Mesendoderm (in vitro differentiated cells): ENCODE measurements at regions not wholly inside any gene's neighbourhood (a gene's known extent, or its start where the extent isn't known, plus 50 kb on each side); places are given as distances from the start of the nearest gene placed in this dataset.

Experiments used
- DNase-seq: peaks from one replicate; pipeline ENCODE4 v3.0.0; 2013
- H2AK5ac ChIP-seq: 2 replicates; pipeline ENCODE4 v1.6.1; 2013; ENCODE audit warnings: low read length, inconsistent platforms
- H2BK120ac ChIP-seq: 2 replicates; pipeline ENCODE4 v1.6.1; 2013; ENCODE audit warnings: low read depth, mild to moderate bottlenecking, low read length, moderate library complexity, mixed read lengths
- H2BK15ac ChIP-seq: replicated peaks from 2 replicates; pipeline ENCODE4 v1.6.1; 2013; ENCODE audit warnings: low read depth, mild to moderate bottlenecking, moderate library complexity
- H2BK5ac ChIP-seq: 2 replicates; pipeline ENCODE4 v1.6.1; 2013; ENCODE audit warnings: low read length, inconsistent platforms
- H3K18ac ChIP-seq: 2 replicates; pipeline ENCODE4 v1.6.1; 2013; ENCODE audit warnings: mild to moderate bottlenecking, low read length, mixed read lengths
- H3K23ac ChIP-seq: one replicate; pipeline ENCODE4 v1.6.1; 2013; ENCODE audit warnings: low read length
- H3K27ac ChIP-seq: 2 replicates; pipeline ENCODE4 v1.5.1; 2013; ENCODE audit warnings: low read depth, mild to moderate bottlenecking, inconsistent platforms, low read length, moderate library complexity
- H3K27me3 ChIP-seq: 2 replicates; pipeline ENCODE4 v1.6.1; 2013; ENCODE audit warnings: low read length, control low read depth, mild to moderate bottlenecking, inconsistent platforms; ENCODE audit not compliant: insufficient read depth, poor library complexity
- H3K36me3 ChIP-seq: 2 replicates; pipeline ENCODE4 v1.6.1; 2013; ENCODE audit warnings: low read length, inconsistent platforms; ENCODE audit not compliant: control insufficient read depth, insufficient read depth
- H3K4ac ChIP-seq: one replicate; pipeline ENCODE4 v1.6.1; 2013; ENCODE audit warnings: low read depth, mild to moderate bottlenecking, low read length, moderate library complexity
- H3K4me1 ChIP-seq: 2 replicates; pipeline ENCODE4 v1.6.1; 2013; ENCODE audit warnings: low read depth, low read length, inconsistent platforms; ENCODE audit not compliant: control insufficient read depth
- H3K4me2 ChIP-seq: 2 replicates; pipeline ENCODE4 v1.6.1; 2013; ENCODE audit warnings: low read length
- H3K4me3 ChIP-seq: 2 replicates; pipeline ENCODE4 v1.5.1; 2013; ENCODE audit warnings: mild to moderate bottlenecking, low read length
- H3K56ac ChIP-seq: one replicate; pipeline ENCODE4 v1.6.1; 2013; ENCODE audit warnings: low read length
- H3K79me1 ChIP-seq: 2 replicates; pipeline ENCODE4 v1.6.1; 2013; ENCODE audit warnings: low read length, inconsistent platforms
- H3K79me2 ChIP-seq: 2 replicates; pipeline ENCODE4 v1.6.1; 2013; ENCODE audit warnings: mild to moderate bottlenecking, low read length; ENCODE audit not compliant: control insufficient read depth, insufficient read depth
- H3K9ac ChIP-seq: 2 replicates; pipeline ENCODE4 v1.6.1; 2013; ENCODE audit warnings: low read length, inconsistent platforms
- H4K5ac ChIP-seq: one replicate; pipeline ENCODE4 v1.6.1; 2013; ENCODE audit warnings: low read length
- H4K8ac ChIP-seq: one replicate; pipeline ENCODE4 v1.6.1; 2013; ENCODE audit warnings: low read depth, mild to moderate bottlenecking, control low read depth, low read length, moderate library complexity
- whole genome bisulfite sequencing: extraction: QIAGEN DNeasy Blood & Tissue Kit; methylation state at CpG from one replicate; pipeline ENCODE4 v1.1.7; 2013; ENCODE audit warnings: low lambda C conversion rate, missing lambda C conversion rate; ENCODE audit not compliant: insufficient coverage; ENCODE audit errors: extremely low coverage; 5-methylcytosine and 5-hydroxymethylcytosine counted together

DNA sequence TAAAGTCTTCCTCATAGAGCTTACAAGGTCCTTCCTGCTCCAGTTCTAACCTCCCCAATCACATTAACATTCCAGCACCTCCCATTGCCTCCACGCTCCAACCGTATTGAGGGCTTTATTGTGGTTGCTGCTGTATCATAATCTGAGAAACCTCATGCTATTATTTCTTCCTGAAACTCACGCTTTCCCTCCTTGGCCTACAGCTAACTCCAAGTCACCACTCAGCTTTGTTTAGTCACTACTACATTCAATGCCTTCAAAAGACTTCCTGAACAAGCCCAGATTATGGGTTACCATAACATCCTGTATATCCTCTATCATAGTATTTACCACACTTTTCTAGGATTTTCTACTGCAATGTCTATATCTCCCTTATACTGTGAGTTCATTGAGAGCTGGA is 230.4 kb downstream of the IKZF2 start:
- H2AK5ac ChIP-seq, result no peak overlapping the region
- no peak overlapping the region for H4K5ac ChIP-seq
- no peak overlapping the region for H3K4me2 ChIP-seq
- H4K8ac ChIP-seq, result no peak overlapping the region
- H3K4me3 ChIP-seq, result no peak overlapping the region
- H3K18ac ChIP-seq, result no peak overlapping the region
- peaks cover 4% of the 10 kb centered on the region for H3K4me1 ChIP-seq
- H3K27me3 ChIP-seq, result no peaks in the 10 kb centered on the region
- H3K4ac ChIP-seq, result no peak overlapping the region
- H3K79me2 ChIP-seq, result no peaks in the 10 kb centered on the region
- no peak overlapping the region for H3K9ac ChIP-seq
- WGBS, result no CpG with 5 or more reads among the region's 3 CpGs
- no peak overlapping the region for H2BK15ac ChIP-seq
- no peaks in the 10 kb centered on the region for H3K36me3 ChIP-seq
- no peak overlapping the region for H3K56ac ChIP-seq
- H3K23ac ChIP-seq, result no peak overlapping the region
- no peak overlapping the region for H3K27ac ChIP-seq
- H2BK120ac ChIP-seq, result no peak overlapping the region
- no peak for DNase-seq
- H2BK5ac ChIP-seq, result no peak overlapping the region
- no peaks in the 10 kb centered on the region for H3K79me1 ChIP-seq

GRCh38 chr2:212919238-212919637 is 232.2 kb downstream of the IKZF2 start:
- no peak overlapping the region for H2BK120ac ChIP-seq
- no peaks in the 10 kb centered on the region for H3K27me3 ChIP-seq
- no peaks in the 10 kb centered on the region for H3K79me1 ChIP-seq
- H2BK5ac ChIP-seq, result no peak overlapping the region
- H3K9ac ChIP-seq, result no peak overlapping the region
- no peak overlapping the region for H3K4me3 ChIP-seq
- H3K4me2 ChIP-seq, result no peak overlapping the region
- H4K8ac ChIP-seq, result no peak overlapping the region
- no peak overlapping the region for H2AK5ac ChIP-seq
- H3K27ac ChIP-seq, result no peak overlapping the region
- H3K4ac ChIP-seq, result no peak overlapping the region
- H3K36me3 ChIP-seq, result no peaks in the 10 kb centered on the region
- no peak overlapping the region for H3K23ac ChIP-seq
- peaks cover 4% of the 10 kb centered on the region for H3K4me1 ChIP-seq
- DNase-seq, result peak; percentile 48
- no peak overlapping the region for H2BK15ac ChIP-seq
- H4K5ac ChIP-seq, result no peak overlapping the region
- no CpG with 5 or more reads among the region's 2 CpGs for WGBS
- H3K56ac ChIP-seq, result no peak overlapping the region
- H3K18ac ChIP-seq, result no peak overlapping the region
- no peaks in the 10 kb centered on the region for H3K79me2 ChIP-seq

DNA sequence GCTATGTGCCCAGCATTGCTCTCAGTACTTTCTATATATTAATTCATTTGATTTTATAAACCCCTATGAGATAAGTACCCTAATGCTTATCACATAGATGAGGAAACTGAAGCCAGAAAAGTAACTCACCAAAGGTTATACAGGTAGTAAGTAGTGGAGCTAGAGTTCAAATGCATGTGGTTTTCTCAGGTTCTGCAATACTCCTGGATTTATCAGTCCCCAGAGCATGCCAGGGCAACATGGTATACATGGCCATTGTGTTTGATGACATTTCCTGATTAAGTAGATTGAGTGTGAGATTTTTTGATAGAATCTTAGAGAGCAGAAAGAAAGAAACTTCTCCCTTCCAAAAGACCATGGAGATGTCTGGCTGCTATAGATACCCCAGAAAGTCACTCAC is 233.1 kb downstream of the IKZF2 start:
- H3K79me2 ChIP-seq, result no peaks in the 10 kb centered on the region
- peaks cover 4% of the 10 kb centered on the region for H3K4me1 ChIP-seq
- no peak for DNase-seq
- H4K5ac ChIP-seq, result no peak overlapping the region
- no peak overlapping the region for H3K9ac ChIP-seq
- H2BK120ac ChIP-seq, result no peak overlapping the region
- no peak overlapping the region for H2BK15ac ChIP-seq
- H3K18ac ChIP-seq, result no peak overlapping the region
- H2AK5ac ChIP-seq, result no peak overlapping the region
- H3K36me3 ChIP-seq, result no peaks in the 10 kb centered on the region
- H3K79me1 ChIP-seq, result no peaks in the 10 kb centered on the region
- H3K23ac ChIP-seq, result no peak overlapping the region
- no peaks in the 10 kb centered on the region for H3K27me3 ChIP-seq
- no peak overlapping the region for H3K27ac ChIP-seq
- H3K4me3 ChIP-seq, result no peak overlapping the region
- no peak overlapping the region for H2BK5ac ChIP-seq
- no peak overlapping the region for H3K4ac ChIP-seq
- no peak overlapping the region for H3K4me2 ChIP-seq
- no peak overlapping the region for H3K56ac ChIP-seq
- H4K8ac ChIP-seq, result no peak overlapping the region

GRCh38 chr2:212915121-212915782 is 236.2 kb downstream of the IKZF2 start:
- Histone ChIP-seq H3K4me3 (no peak overlapping the region), H3K79me2 (no peaks in the 10 kb centered on the region), H3K27ac (no peak overlapping the region), H3K4me1 (peaks cover 4% of the 10 kb centered on the region), H2BK15ac (no peak overlapping the region), H3K4ac (no peak overlapping the region), H4K8ac (no peak overlapping the region), H3K4me2 (no peak overlapping the region), H3K23ac (no peak overlapping the region), H4K5ac (no peak overlapping the region), H3K56ac (no peak overlapping the region), H2BK5ac (no peak overlapping the region), H2AK5ac (no peak overlapping the region), H3K27me3 (no peaks in the 10 kb centered on the region), H2BK120ac (no peak overlapping the region), H3K18ac (no peak overlapping the region), H3K79me1 (no peaks in the 10 kb centered on the region), H3K9ac (no peak overlapping the region), H3K36me3 (no peaks in the 10 kb centered on the region)
- WGBS, result no CpG with 5 or more reads among the region's 4 CpGs
- no peak for DNase-seq

DNA sequence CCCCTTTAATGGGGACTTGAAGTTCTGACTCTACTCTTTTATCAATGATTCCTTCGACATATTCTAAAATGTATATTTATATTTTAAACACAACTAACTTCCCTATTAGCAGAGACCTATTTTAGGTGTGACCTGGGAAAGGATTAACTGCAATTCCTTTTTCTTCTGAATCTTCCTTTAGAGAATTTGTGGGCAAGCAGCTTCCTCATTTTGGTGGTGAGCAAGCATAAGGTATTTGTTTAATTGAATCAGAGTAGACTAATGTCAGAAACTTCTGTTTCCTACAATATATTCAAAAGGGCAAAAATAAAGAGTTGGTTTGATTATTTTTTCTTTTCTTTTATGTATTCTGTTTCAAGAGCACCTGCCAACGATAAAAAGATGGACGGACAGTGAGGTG is 237.0 kb downstream of the IKZF2 start:
- Histone ChIP-seq H3K56ac (no peak overlapping the region), H3K36me3 (no peaks in the 10 kb centered on the region), H3K4me1 (peaks cover 4% of the 10 kb centered on the region), H3K27ac (no peak overlapping the region), H2BK5ac (no peak overlapping the region), H3K79me2 (no peaks in the 10 kb centered on the region), H3K4ac (no peak overlapping the region), H2BK15ac (no peak overlapping the region), H4K5ac (no peak overlapping the region), H3K4me3 (no peak overlapping the region), H3K79me1 (no peaks in the 10 kb centered on the region), H2AK5ac (no peak overlapping the region), H4K8ac (no peak overlapping the region), H3K18ac (no peak overlapping the region), H3K4me2 (no peak overlapping the region), H3K9ac (no peak overlapping the region), H3K23ac (no peak overlapping the region), H3K27me3 (no peaks in the 10 kb centered on the region), H2BK120ac (no peak overlapping the region)
- 100% methylated on average over 1 of the region's 3 CpGs for whole genome bisulfite sequencing
- no peak for DNase-seq

GRCh38 chr2:212913640-212914306 is 237.6 kb downstream of the IKZF2 start:
- Histone ChIP-seq H3K4me1 (peaks cover 1% of the 10 kb centered on the region), H2BK5ac (no peak overlapping the region), H3K18ac (no peak overlapping the region), H4K8ac (no peak overlapping the region), H4K5ac (no peak overlapping the region), H3K79me2 (no peaks in the 10 kb centered on the region), H3K36me3 (no peaks in the 10 kb centered on the region), H3K4me2 (no peak overlapping the region), H3K56ac (no peak overlapping the region), H3K27me3 (no peaks in the 10 kb centered on the region), H3K27ac (no peak overlapping the region), H3K4me3 (no peak overlapping the region), H2BK120ac (no peak overlapping the region), H3K79me1 (no peaks in the 10 kb centered on the region), H2AK5ac (no peak overlapping the region), H3K4ac (no peak overlapping the region), H2BK15ac (no peak overlapping the region), H3K9ac (no peak overlapping the region), H3K23ac (no peak overlapping the region)
- DNase-seq, result no peak
- no CpG with 5 or more reads among the region's 6 CpGs for WGBS
